ENCODE measurements at regions not wholly inside any gene's neighbourhood (a gene's known extent, or its start where the extent isn't known, plus 50 kb on each side); places are given as distances from the start of the nearest gene placed in this dataset.

- Histone ChIP-seq H3K27ac (no peak overlapping the region), H3K4me3 (no peak overlapping the region)
- no peak for DNase-seq (ENCODE audit: low spot score)
- TF ChIP-seq CTCF (IDR thresholded peaks at IDR 0.05) = no peak
Observed at GRCh38 chr12:91620422-91620821, 437.8 kb upstream of the DCN start.

GRCh38 chr12:91618281-91618680, 435.7 kb upstream of the DCN start:
- TF ChIP-seq CTCF (IDR thresholded peaks at IDR 0.05) = no peak
- no peak overlapping the region for H3K27ac ChIP-seq
- no peak overlapping the region for H3K4me3 ChIP-seq
- no peak for DNase-seq (ENCODE audit: low spot score)

- no peak for TF ChIP-seq CTCF (IDR thresholded peaks at IDR 0.05)
- no peak for DNase-seq (ENCODE audit: low spot score)
- H3K27ac ChIP-seq = no peak overlapping the region
- no peak overlapping the region for H3K4me3 ChIP-seq
Observed at GRCh38 chr12:91617818-91618217, 435.2 kb upstream of the DCN start.

GRCh38 chr12:91616416-91616815, 433.8 kb upstream of the DCN start:
- no peak overlapping the region for H3K4me3 ChIP-seq
- H3K27ac ChIP-seq = no peak overlapping the region
- DNase-seq (ENCODE audit: low spot score) = no peak
- TF ChIP-seq CTCF (IDR thresholded peaks at IDR 0.05) = no peak

GRCh38 chr12:91613223-91613779, 430.7 kb upstream of the DCN start:
- Histone ChIP-seq H3K27ac (no peak overlapping the region), H3K4me3 (no peak overlapping the region)
- no peak for DNase-seq (ENCODE audit: low spot score)
- TF ChIP-seq CTCF (IDR thresholded peaks at IDR 0.05) = no peak

- DNase-seq (ENCODE audit: low spot score) = no peak
- no peak for TF ChIP-seq CTCF (IDR thresholded peaks at IDR 0.05)
- no peak overlapping the region for H3K27ac ChIP-seq
- no peak overlapping the region for H3K4me3 ChIP-seq
Observed at GRCh38 chr12:91610561-91610960, 427.9 kb upstream of the DCN start.

GRCh38 chr12:91609283-91609682, 426.7 kb upstream of the DCN start:
- no peak overlapping the region for H3K27ac ChIP-seq
- no peak for DNase-seq (ENCODE audit: low spot score)
- TF ChIP-seq CTCF (IDR thresholded peaks at IDR 0.05) = no peak
- no peak overlapping the region for H3K4me3 ChIP-seq
